GM23338 (cell line): ENCODE measurements at regions not wholly inside any gene's neighbourhood (a gene's known extent, or its start where the extent isn't known, plus 50 kb on each side); places are given as distances from the start of the nearest gene placed in this dataset.

ENCODE experiments used
- ATAC-seq: fragments of 200-7000 bp; cut with Tn5 transposase; 3 replicates; pipeline ENCODE4 v1.9.1; 2020
- DNase-seq: peaks from one replicate; pipeline ENCODE4 v3.0.0-alpha.2; 2015; ENCODE audit warnings: low spot score
- H2AFZ ChIP-seq: fragments of 200-600 bp; sonication (generic); 2 replicates; pipeline ENCODE4 v1.8.0; 2016; ENCODE audit warnings: antibody characterized with exemption, mild to moderate bottlenecking, moderate library complexity
- H3F3A ChIP-seq: fragments of 200-600 bp; sonication (generic); replicated peaks from 2 replicates; pipeline ENCODE4 v1.8.0; 2017; ENCODE audit warnings: antibody characterized with exemption, mixed run types, low read depth
- H3K27ac ChIP-seq: fragments of 200-600 bp; sonication (generic); 2 replicates; pipeline ENCODE4 v1.6.1; 2016; ENCODE audit warnings: low read depth
- H3K27me3 ChIP-seq: fragments of 200-600 bp; sonication (generic); 2 replicates; pipeline ENCODE4 v1.8.0; 2016; ENCODE audit warnings: mild to moderate bottlenecking, mixed run types, moderate library complexity; ENCODE audit not compliant: insufficient read depth
- H3K36me3 ChIP-seq: fragments of 200-600 bp; sonication (generic); 2 replicates; pipeline ENCODE4 v1.8.0; 2016; ENCODE audit warnings: mild to moderate bottlenecking; ENCODE audit not compliant: insufficient read depth
- H3K4me1 ChIP-seq: fragments of 200-600 bp; sonication (generic); 2 replicates; pipeline ENCODE4 v1.8.0; 2016; ENCODE audit warnings: mild to moderate bottlenecking, moderate library complexity; ENCODE audit not compliant: insufficient read depth
- H3K4me2 ChIP-seq: fragments of 200-600 bp; sonication (generic); 2 replicates; pipeline ENCODE4 v1.7.1; 2017; ENCODE audit warnings: mixed run types
- H3K4me3 ChIP-seq: fragments of 200-600 bp; sonication (generic); 2 replicates; pipeline ENCODE4 v1.6.1; 2016; ENCODE audit warnings: mixed run types
- H3K79me2 ChIP-seq: fragments of 200-600 bp; sonication (generic); replicated peaks from 2 replicates; pipeline ENCODE4 v1.8.0; 2017; ENCODE audit warnings: mild to moderate bottlenecking; ENCODE audit not compliant: insufficient read depth
- H3K9me2 ChIP-seq: fragments of 200-600 bp; sonication (generic); 2 replicates; pipeline ENCODE4 v1.8.0; 2017; ENCODE audit not compliant: insufficient read depth
- H4K20me1 ChIP-seq: fragments of 200-600 bp; sonication (generic); replicated peaks from 2 replicates; pipeline ENCODE4 v1.8.0; 2017; ENCODE audit warnings: mild to moderate bottlenecking; ENCODE audit not compliant: insufficient read depth
- H3K27ac Mint-ChIP-seq: 2 replicates; pipeline ENCODE4 v1.8.0; 2020; ENCODE audit warnings: inconsistent platforms, mild to moderate bottlenecking, moderate library complexity, mixed read lengths
- H3K27me3 Mint-ChIP-seq: 3 replicates; pipeline ENCODE4 v1.8.0; 2022; ENCODE audit warnings: low read depth, mild to moderate bottlenecking, moderate library complexity, mixed read lengths, inconsistent platforms; ENCODE audit not compliant: insufficient read depth, poor library complexity
- H3K36me3 Mint-ChIP-seq: 3 replicates; pipeline ENCODE4 v1.8.0; 2021; ENCODE audit warnings: low read depth, mild to moderate bottlenecking, inconsistent platforms, moderate library complexity, mixed read lengths
- H3K4me1 Mint-ChIP-seq: 3 replicates; pipeline ENCODE4 v1.8.0; 2020; ENCODE audit warnings: mild to moderate bottlenecking, inconsistent platforms, mixed read lengths
- H3K4me3 Mint-ChIP-seq: 3 replicates; pipeline ENCODE4 v1.8.0; 2021; ENCODE audit warnings: moderate library complexity, mild to moderate bottlenecking, inconsistent platforms, mixed read lengths
- H3K9me3 Mint-ChIP-seq: 3 replicates; pipeline ENCODE4 v1.8.0; 2020; ENCODE audit warnings: moderate library complexity, mild to moderate bottlenecking, inconsistent platforms, mixed read lengths
- CREB1 ChIP-seq: fragments of 250-450 bp; sonication (Bioruptor Pico); IDR thresholded peaks from 2 replicates; pipeline ENCODE4 v1.5.0; 2020; ENCODE audit warnings: low read depth, mild to moderate bottlenecking, moderate library complexity
- EZH2 ChIP-seq: fragments of 200-600 bp; sonication (generic); IDR thresholded peaks from one replicate; pipeline ENCODE4 v1.8.0; 2017; ENCODE audit warnings: antibody characterized with exemption, mild to moderate bottlenecking, low read depth; ENCODE audit not compliant: unreplicated experiment
- EZH2phosphoT487 ChIP-seq: fragments of 200-600 bp; sonication (generic); IDR thresholded peaks from one replicate; pipeline ENCODE4 v1.8.1; 2018; ENCODE audit warnings: antibody characterized with exemption; ENCODE audit not compliant: unreplicated experiment
- JUNB ChIP-seq: IDR thresholded peaks from one replicate; pipeline ENCODE4 v1.6.1; 2016; ENCODE audit warnings: antibody characterized with exemption; ENCODE audit not compliant: unreplicated experiment
- NANOG ChIP-seq: IDR thresholded peaks from 2 replicates; pipeline ENCODE4 v1.6.1; 2016; ENCODE audit warnings: antibody characterized with exemption, borderline replicate concordance
- POLR2AphosphoS5 ChIP-seq: IDR thresholded peaks from 2 replicates; pipeline ENCODE4 v1.6.1; 2016; ENCODE audit warnings: antibody characterized with exemption, low read depth
- STAT1 ChIP-seq: IDR thresholded peaks from one replicate; pipeline ENCODE4 v1.6.1; 2016; ENCODE audit warnings: antibody characterized with exemption; ENCODE audit not compliant: unreplicated experiment
- ZNF114 ChIP-seq: fragments of 250-450 bp; sonication (Bioruptor Pico); IDR thresholded peaks from 2 replicates; pipeline ENCODE4 v1.5.0; 2020; ENCODE audit warnings: mild to moderate bottlenecking, moderate library complexity
- ZNF331 ChIP-seq: fragments of 250-450 bp; sonication (Bioruptor Pico); IDR thresholded peaks from 2 replicates; pipeline ENCODE4 v1.5.0; 2020; ENCODE audit warnings: low read depth, mild to moderate bottlenecking, moderate library complexity
- TF ChIP-seq, protein P1 (sequence below), 2 experiments: fragments of 200-600 bp in 1 of 2; sonication (generic) in 1 of 2; conservative IDR thresholded peaks; 2 replicates each; pipeline versions ENCODE4 v1.5.1 to v1.6.1; 2016 to 2017; ENCODE audit warnings: antibody characterized with exemption in 2 of 2, low read depth in 2 of 2, mild to moderate bottlenecking in 2 of 2, moderate library complexity in 1 of 2
- TF ChIP-seq, protein P2 (sequence below): fragments of 250-450 bp; sonication (Bioruptor Pico); IDR thresholded peaks from 2 replicates; pipeline ENCODE4 v1.5.0; 2020; ENCODE audit warnings: mild to moderate bottlenecking, moderate library complexity
- TF ChIP-seq, protein P3 (sequence below): IDR thresholded peaks from one replicate; pipeline ENCODE4 v1.6.1; 2018; ENCODE audit warnings: antibody characterized with exemption; ENCODE audit not compliant: unreplicated experiment
- TF ChIP-seq, protein P4 (sequence below): IDR thresholded peaks from 2 replicates; pipeline ENCODE4 v1.6.1; 2016; ENCODE audit warnings: antibody characterized with exemption

DNA sequence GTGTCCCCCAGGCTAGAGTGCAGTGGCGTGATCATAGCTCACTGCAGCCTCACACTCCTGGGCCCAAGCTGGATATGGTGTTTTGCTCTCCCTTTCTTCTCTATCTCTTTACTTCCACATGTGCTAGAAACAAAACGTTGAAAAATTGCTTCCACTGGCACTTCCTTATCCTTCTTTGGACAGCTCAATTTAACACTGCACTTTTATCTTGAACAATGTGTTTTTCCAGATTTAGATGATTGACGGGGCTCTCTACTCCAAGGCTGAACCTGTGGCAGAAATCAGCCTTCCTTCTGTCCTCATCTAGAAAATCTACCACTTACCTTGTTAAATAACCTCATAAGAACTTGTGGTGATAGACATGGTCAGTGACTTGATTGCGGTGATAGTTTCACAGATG is 165.1 kb downstream of the DAD1 start:
- no peak overlapping the region for H3K27ac ChIP-seq
- no peak overlapping the region for H3K4me2 ChIP-seq
- Mint-ChIP-seq H3K4me3 (no peak overlapping the region), H3K27me3 (peaks cover 3% of the 10 kb centered on the region), H3K9me3 (peaks cover 3% of the 10 kb centered on the region; the same call in 1 of the 3 replicates), H3K36me3 (no peaks in the 10 kb centered on the region), H3K27ac (no peak overlapping the region), H3K4me1 (peaks cover 11% of the 10 kb centered on the region)
- H3K9me2 ChIP-seq, result no peaks in the 10 kb centered on the region
- H4K20me1 ChIP-seq, result no peaks in the 10 kb centered on the region
- ATAC-seq (no peak), DNase-seq (no peak)
- no peaks in the 10 kb centered on the region for H3F3A ChIP-seq
- no peaks in the 10 kb centered on the region for H3K79me2 ChIP-seq
- no peaks in the 10 kb centered on the region for H3K36me3 ChIP-seq
- TF ChIP-seq, protein P1, sequence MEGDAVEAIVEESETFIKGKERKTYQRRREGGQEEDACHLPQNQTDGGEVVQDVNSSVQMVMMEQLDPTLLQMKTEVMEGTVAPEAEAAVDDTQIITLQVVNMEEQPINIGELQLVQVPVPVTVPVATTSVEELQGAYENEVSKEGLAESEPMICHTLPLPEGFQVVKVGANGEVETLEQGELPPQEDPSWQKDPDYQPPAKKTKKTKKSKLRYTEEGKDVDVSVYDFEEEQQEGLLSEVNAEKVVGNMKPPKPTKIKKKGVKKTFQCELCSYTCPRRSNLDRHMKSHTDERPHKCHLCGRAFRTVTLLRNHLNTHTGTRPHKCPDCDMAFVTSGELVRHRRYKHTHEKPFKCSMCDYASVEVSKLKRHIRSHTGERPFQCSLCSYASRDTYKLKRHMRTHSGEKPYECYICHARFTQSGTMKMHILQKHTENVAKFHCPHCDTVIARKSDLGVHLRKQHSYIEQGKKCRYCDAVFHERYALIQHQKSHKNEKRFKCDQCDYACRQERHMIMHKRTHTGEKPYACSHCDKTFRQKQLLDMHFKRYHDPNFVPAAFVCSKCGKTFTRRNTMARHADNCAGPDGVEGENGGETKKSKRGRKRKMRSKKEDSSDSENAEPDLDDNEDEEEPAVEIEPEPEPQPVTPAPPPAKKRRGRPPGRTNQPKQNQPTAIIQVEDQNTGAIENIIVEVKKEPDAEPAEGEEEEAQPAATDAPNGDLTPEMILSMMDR (conservative IDR thresholded peaks at IDR 0.05; ENCODE audit: low read depth in 2 of 2), result no peak
- TF ChIP-seq JUNB (no peak), EZH2phosphoT487 (no peak), STAT1 (no peak), ZNF114 (CRISPR knock-in tag) (no peak), ZNF331 (CRISPR knock-in tag) (no peak), POLR2AphosphoS5 (no peak), CREB1 (CRISPR knock-in tag) (no peak), NANOG (no peak), EZH2 (no peak)
- TF ChIP-seq, protein P2, sequence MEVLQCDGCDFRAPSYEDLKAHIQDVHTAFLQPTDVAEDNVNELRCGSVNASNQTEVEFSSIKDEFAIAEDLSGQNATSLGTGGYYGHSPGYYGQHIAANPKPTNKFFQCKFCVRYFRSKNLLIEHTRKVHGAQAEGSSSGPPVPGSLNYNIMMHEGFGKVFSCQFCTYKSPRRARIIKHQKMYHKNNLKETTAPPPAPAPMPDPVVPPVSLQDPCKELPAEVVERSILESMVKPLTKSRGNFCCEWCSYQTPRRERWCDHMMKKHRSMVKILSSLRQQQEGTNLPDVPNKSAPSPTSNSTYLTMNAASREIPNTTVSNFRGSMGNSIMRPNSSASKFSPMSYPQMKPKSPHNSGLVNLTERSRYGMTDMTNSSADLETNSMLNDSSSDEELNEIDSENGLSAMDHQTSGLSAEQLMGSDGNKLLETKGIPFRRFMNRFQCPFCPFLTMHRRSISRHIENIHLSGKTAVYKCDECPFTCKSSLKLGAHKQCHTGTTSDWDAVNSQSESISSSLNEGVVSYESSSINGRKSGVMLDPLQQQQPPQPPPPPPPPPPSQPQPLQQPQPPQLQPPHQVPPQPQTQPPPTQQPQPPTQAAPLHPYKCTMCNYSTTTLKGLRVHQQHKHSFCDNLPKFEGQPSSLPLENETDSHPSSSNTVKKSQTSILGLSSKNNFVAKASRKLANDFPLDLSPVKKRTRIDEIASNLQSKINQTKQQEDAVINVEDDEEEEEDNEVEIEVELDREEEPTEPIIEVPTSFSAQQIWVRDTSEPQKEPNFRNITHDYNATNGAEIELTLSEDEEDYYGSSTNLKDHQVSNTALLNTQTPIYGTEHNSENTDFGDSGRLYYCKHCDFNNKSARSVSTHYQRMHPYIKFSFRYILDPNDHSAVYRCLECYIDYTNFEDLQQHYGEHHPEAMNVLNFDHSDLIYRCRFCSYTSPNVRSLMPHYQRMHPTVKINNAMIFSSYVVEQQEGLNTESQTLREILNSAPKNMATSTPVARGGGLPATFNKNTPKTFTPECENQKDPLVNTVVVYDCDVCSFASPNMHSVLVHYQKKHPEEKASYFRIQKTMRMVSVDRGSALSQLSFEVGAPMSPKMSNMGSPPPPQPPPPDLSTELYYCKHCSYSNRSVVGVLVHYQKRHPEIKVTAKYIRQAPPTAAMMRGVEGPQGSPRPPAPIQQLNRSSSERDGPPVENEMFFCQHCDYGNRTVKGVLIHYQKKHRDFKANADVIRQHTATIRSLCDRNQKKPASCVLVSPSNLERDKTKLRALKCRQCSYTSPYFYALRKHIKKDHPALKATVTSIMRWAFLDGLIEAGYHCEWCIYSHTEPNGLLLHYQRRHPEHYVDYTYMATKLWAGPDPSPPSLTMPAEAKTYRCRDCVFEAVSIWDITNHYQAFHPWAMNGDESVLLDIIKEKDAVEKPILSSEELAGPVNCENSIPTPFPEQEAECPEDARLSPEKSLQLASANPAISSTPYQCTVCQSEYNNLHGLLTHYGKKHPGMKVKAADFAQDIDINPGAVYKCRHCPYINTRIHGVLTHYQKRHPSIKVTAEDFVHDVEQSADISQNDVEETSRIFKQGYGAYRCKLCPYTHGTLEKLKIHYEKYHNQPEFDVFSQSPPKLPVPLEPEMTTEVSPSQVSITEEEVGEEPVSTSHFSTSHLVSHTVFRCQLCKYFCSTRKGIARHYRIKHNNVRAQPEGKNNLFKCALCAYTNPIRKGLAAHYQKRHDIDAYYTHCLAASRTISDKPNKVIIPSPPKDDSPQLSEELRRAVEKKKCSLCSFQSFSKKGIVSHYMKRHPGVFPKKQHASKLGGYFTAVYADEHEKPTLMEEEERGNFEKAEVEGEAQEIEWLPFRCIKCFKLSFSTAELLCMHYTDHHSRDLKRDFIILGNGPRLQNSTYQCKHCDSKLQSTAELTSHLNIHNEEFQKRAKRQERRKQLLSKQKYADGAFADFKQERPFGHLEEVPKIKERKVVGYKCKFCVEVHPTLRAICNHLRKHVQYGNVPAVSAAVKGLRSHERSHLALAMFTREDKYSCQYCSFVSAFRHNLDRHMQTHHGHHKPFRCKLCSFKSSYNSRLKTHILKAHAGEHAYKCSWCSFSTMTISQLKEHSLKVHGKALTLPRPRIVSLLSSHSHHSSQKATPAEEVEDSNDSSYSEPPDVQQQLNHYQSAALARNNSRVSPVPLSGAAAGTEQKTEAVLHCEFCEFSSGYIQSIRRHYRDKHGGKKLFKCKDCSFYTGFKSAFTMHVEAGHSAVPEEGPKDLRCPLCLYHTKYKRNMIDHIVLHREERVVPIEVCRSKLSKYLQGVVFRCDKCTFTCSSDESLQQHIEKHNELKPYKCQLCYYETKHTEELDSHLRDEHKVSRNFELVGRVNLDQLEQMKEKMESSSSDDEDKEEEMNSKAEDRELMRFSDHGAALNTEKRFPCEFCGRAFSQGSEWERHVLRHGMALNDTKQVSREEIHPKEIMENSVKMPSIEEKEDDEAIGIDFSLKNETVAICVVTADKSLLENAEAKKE, result no peak
- TF ChIP-seq, protein P3, sequence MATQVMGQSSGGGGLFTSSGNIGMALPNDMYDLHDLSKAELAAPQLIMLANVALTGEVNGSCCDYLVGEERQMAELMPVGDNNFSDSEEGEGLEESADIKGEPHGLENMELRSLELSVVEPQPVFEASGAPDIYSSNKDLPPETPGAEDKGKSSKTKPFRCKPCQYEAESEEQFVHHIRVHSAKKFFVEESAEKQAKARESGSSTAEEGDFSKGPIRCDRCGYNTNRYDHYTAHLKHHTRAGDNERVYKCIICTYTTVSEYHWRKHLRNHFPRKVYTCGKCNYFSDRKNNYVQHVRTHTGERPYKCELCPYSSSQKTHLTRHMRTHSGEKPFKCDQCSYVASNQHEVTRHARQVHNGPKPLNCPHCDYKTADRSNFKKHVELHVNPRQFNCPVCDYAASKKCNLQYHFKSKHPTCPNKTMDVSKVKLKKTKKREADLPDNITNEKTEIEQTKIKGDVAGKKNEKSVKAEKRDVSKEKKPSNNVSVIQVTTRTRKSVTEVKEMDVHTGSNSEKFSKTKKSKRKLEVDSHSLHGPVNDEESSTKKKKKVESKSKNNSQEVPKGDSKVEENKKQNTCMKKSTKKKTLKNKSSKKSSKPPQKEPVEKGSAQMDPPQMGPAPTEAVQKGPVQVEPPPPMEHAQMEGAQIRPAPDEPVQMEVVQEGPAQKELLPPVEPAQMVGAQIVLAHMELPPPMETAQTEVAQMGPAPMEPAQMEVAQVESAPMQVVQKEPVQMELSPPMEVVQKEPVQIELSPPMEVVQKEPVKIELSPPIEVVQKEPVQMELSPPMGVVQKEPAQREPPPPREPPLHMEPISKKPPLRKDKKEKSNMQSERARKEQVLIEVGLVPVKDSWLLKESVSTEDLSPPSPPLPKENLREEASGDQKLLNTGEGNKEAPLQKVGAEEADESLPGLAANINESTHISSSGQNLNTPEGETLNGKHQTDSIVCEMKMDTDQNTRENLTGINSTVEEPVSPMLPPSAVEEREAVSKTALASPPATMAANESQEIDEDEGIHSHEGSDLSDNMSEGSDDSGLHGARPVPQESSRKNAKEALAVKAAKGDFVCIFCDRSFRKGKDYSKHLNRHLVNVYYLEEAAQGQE, result no peak
- TF ChIP-seq, protein P4, sequence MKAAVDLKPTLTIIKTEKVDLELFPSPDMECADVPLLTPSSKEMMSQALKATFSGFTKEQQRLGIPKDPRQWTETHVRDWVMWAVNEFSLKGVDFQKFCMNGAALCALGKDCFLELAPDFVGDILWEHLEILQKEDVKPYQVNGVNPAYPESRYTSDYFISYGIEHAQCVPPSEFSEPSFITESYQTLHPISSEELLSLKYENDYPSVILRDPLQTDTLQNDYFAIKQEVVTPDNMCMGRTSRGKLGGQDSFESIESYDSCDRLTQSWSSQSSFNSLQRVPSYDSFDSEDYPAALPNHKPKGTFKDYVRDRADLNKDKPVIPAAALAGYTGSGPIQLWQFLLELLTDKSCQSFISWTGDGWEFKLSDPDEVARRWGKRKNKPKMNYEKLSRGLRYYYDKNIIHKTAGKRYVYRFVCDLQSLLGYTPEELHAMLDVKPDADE, result no peak
- no peaks in the 10 kb centered on the region for H3K27me3 ChIP-seq
- peaks cover 8% of the 10 kb centered on the region for H3K4me1 ChIP-seq
- H2AFZ ChIP-seq, result peak overlapping the region; percentile 52; the same call in 1 of the 2 replicates
- no peak overlapping the region for H3K4me3 ChIP-seq
